Neutrophil (primary cell): ENCODE measurements at regions not wholly inside any gene's neighbourhood (a gene's known extent, or its start where the extent isn't known, plus 50 kb on each side); places are given as distances from the start of the nearest gene placed in this dataset.

Experiments used
- H3K27ac ChIP-seq: fragments of 200-600 bp; sonication (generic); 2 replicates; pipeline ENCODE4 v1.5.1; 2016; ENCODE audit warnings: mild to moderate bottlenecking, moderate library complexity
- H3K27me3 ChIP-seq: fragments of 200-600 bp; sonication (generic); 2 replicates; pipeline ENCODE4 v1.6.0; 2016; ENCODE audit warnings: mild to moderate bottlenecking
- H3K36me3 ChIP-seq: fragments of 200-600 bp; sonication (generic); 2 replicates; pipeline ENCODE4 v1.5.1; 2017
- H3K4me1 ChIP-seq, 2 experiments: fragments of 200-600 bp in 1 of 2; sonication (generic) in 1 of 2; 1 replicate in 1 of 2; 2 replicates in 1 of 2; pipeline versions ENCODE4 v1.5.1 to v1.6.1; 2013 to 2016; ENCODE audit warnings: low read depth in 1 of 2, low read length in 1 of 2, mild to moderate bottlenecking in 1 of 2, moderate library complexity in 1 of 2; ENCODE audit not compliant: control insufficient read depth in 1 of 2, insufficient read depth in 1 of 2
- H3K4me3 ChIP-seq, 2 experiments: fragments of 200-600 bp in 1 of 2; sonication (generic) in 1 of 2; 1 replicate in 1 of 2; 2 replicates in 1 of 2; pipeline ENCODE4 v1.5.1; 2013 to 2016; ENCODE audit warnings: low read depth in 1 of 2, low read length in 1 of 2, mild to moderate bottlenecking in 1 of 2, moderate library complexity in 1 of 2
- H3K9me3 ChIP-seq: fragments of 200-600 bp; sonication (generic); 2 replicates; pipeline ENCODE4 v1.5.1; 2016
- CTCF ChIP-seq: fragments of 200-600 bp; sonication (generic); IDR thresholded peaks from 2 replicates; pipeline ENCODE4 v1.5.1; 2016; ENCODE audit warnings: antibody characterized with exemption

GRCh38 chr10:78309536-78310237 lies 276.0 kb downstream of the RPS24 start:
- no peaks in the 10 kb centered on the region for H3K36me3 ChIP-seq
- no peak overlapping the region for H3K27ac ChIP-seq
- no peak overlapping the region for H3K4me3 ChIP-seq
- H3K4me1 ChIP-seq: no peaks in the 10 kb centered on the region
- H3K27me3 ChIP-seq: peaks cover 7% of the 10 kb centered on the region
- no peaks in the 10 kb centered on the region for H3K9me3 ChIP-seq
- no peak for TF ChIP-seq CTCF

- no peaks in the 10 kb centered on the region for H3K36me3 ChIP-seq
- no peak overlapping the region for H3K4me3 ChIP-seq
- peaks cover 7% of the 10 kb centered on the region for H3K27me3 ChIP-seq
- no peaks in the 10 kb centered on the region for H3K4me1 ChIP-seq
- no peak for TF ChIP-seq CTCF
- H3K9me3 ChIP-seq: no peaks in the 10 kb centered on the region
- H3K27ac ChIP-seq: no peak overlapping the region
These were observed 276.9 kb downstream of the RPS24 start for GRCh38 chr10:78310481-78311080.

GRCh38 chr10:78312197-78313047 lies 278.8 kb downstream of the RPS24 start:
- no peaks in the 10 kb centered on the region for H3K4me1 ChIP-seq
- H3K27me3 ChIP-seq: peaks cover 7% of the 10 kb centered on the region
- no peak overlapping the region for H3K27ac ChIP-seq
- H3K36me3 ChIP-seq: no peaks in the 10 kb centered on the region
- no peak for TF ChIP-seq CTCF
- no peaks in the 10 kb centered on the region for H3K9me3 ChIP-seq
- H3K4me3 ChIP-seq: no peak overlapping the region

GRCh38 chr10:78313048-78313381 lies 279.4 kb downstream of the RPS24 start:
- Histone ChIP-seq H3K4me1 (no peaks in the 10 kb centered on the region), H3K27me3 (peaks cover 7% of the 10 kb centered on the region), H3K36me3 (no peaks in the 10 kb centered on the region), H3K27ac (no peak overlapping the region), H3K4me3 (no peak overlapping the region), H3K9me3 (no peaks in the 10 kb centered on the region)
- no peak for TF ChIP-seq CTCF

GRCh38 chr10:78313636-78314035 lies 280.0 kb downstream of the RPS24 start:
- Histone ChIP-seq H3K27me3 (peaks cover 7% of the 10 kb centered on the region), H3K36me3 (no peaks in the 10 kb centered on the region)
- TF ChIP-seq CTCF: no peak

More at GRCh38 chr10:78313636-78314035, 280.0 kb downstream of the RPS24 start:
- Histone ChIP-seq H3K27ac (no peak overlapping the region), H3K4me3 (no peak overlapping the region), H3K4me1 (no peaks in the 10 kb centered on the region), H3K9me3 (no peaks in the 10 kb centered on the region)
